Thyroid gland (tissue), 4 donors: ENCODE measurements at regions not wholly inside any gene's neighbourhood (a gene's known extent, or its start where the extent isn't known, plus 50 kb on each side); places are given as distances from the start of the nearest gene placed in this dataset.

ENCODE experiments used
- DNase-seq, 2 donors: peaks; one replicate each; pipeline ENCODE4 v3.0.0-alpha.2; 2019
- H3K27ac ChIP-seq, 3 donors: fragments of 200-600 bp; sonication (generic); 1 replicate in 2 of 3; 2 replicates in 1 of 3; pipeline ENCODE4 v1.5.1; 2016 to 2019; ENCODE audit warnings: mild to moderate bottlenecking in 1 of 3, moderate library complexity in 1 of 3
- H3K27me3 ChIP-seq: fragments of 200-600 bp; sonication (generic); one replicate; pipeline ENCODE4 v1.5.1; 2019
- H3K36me3 ChIP-seq, 2 donors: fragments of 200-600 bp; sonication (generic); one replicate each; pipeline ENCODE4 v1.5.1; 2016 to 2019
- H3K4me1 ChIP-seq, 2 donors: fragments of 200-600 bp; sonication (generic); one replicate each; pipeline ENCODE4 v1.5.1; 2017 to 2019
- H3K4me3 ChIP-seq, 3 donors: fragments of 200-600 bp; sonication (generic); replicated peaks in 1 of 3; 1 replicate in 2 of 3; 2 replicates in 1 of 3; pipeline ENCODE4 v1.5.1; 2016; ENCODE audit warnings: mild to moderate bottlenecking in 1 of 3
- H3K9me3 ChIP-seq: fragments of 200-600 bp; sonication (generic); one replicate; pipeline ENCODE4 v1.5.1; 2017
- CTCF ChIP-seq, 6 experiments: fragments of 200-600 bp in 3 of 6; fragments of 450-650 bp in 3 of 6; sonication (generic) in 3 of 6; IDR thresholded peaks; one replicate each; pipeline ENCODE4 v1.5.1; 2016 to 2019; ENCODE audit warnings: antibody characterized with exemption in 6 of 6, mild to moderate bottlenecking in 2 of 6, inconsistent platforms in 1 of 6, moderate library complexity in 1 of 6
- POLR2A ChIP-seq, 2 donors: fragments of 450-650 bp; IDR thresholded peaks; one replicate each; pipeline ENCODE4 v1.6.1; 2017; ENCODE audit warnings: antibody characterized with exemption in 2 of 2, mild to moderate bottlenecking in 2 of 2, moderate library complexity in 1 of 2
- WGBS, 2 donors: methylation state at CpG; one replicate each; pipeline ENCODE4 v1.1.5; 2017; 5-methylcytosine and 5-hydroxymethylcytosine counted together
- intact Hi-C: fragments of 100-400 bp; cut with DNase I; formaldehyde crosslinking; loops from one replicate; pipeline ENCODE4 v1.15.1; 2023

DNA sequence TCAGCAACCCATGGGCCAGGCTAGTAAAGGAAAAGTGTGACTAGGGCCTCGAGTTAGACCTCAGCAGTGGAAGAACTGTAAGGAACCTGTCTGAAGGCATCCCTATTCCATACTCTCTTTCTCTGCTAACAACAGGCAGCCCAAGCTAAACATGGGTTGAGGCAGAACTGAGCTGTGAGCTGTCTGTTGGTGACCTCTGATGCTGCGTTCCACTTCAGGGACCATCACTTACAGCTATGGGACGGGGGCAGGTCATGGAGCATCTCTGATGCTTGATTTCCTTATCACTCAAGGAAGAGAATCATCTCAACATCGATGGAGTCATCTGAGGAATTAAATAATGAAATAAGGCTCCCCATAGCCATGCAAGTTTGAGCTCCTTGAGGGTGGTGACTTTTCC lies 174.8 kb downstream of the ACTL7B start:
- Histone ChIP-seq H3K27me3 (no peaks in the 10 kb centered on the region), H3K4me1 (no peaks in the 10 kb centered on the region), H3K36me3 (no peaks in the 10 kb centered on the region), H3K27ac (no peak overlapping the region), H3K4me3 (no peak overlapping the region), H3K9me3 (no peaks in the 10 kb centered on the region)
- TF ChIP-seq CTCF (IDR thresholded peaks at IDR 0.05) (no peak), POLR2A (IDR thresholded peaks at IDR 0.05) (no peak)
- 87 to 89% methylated on average over 4 of the region's 4 CpGs for WGBS, 2 donors
- no peak for DNase-seq
- intact Hi-C loops = no loop called here

- no peak for DNase-seq
- H3K9me3 ChIP-seq = no peaks in the 10 kb centered on the region
- no peaks in the 10 kb centered on the region for H3K27me3 ChIP-seq
- H3K4me3 ChIP-seq = no peak overlapping the region
- WGBS, 2 donors = 97 to 98% methylated on average over 6 of the region's 6 CpGs
- peaks cover 0 to 9% of the 10 kb centered on the region in 2 donors for H3K4me1 ChIP-seq
- intact Hi-C loops = no loop called here
- no peaks in the 10 kb centered on the region for H3K36me3 ChIP-seq
- H3K27ac ChIP-seq = no peak overlapping the region
- TF ChIP-seq POLR2A (IDR thresholded peaks at IDR 0.05) (no peak), CTCF (IDR thresholded peaks at IDR 0.05) (no peak)
Measured at GRCh38 chr9:108677776-108678175, 178.0 kb downstream of the ACTL7B start.

GRCh38 chr9:108676355-108676754 lies 179.4 kb downstream of the ACTL7B start:
- H3K9me3 ChIP-seq = no peaks in the 10 kb centered on the region
- TF ChIP-seq POLR2A (IDR thresholded peaks at IDR 0.05) = no peak
- TF ChIP-seq CTCF (IDR thresholded peaks at IDR 0.05) = no peak
- H3K4me3 ChIP-seq = no peak overlapping the region
- 81 to 83% methylated on average over 4 of the region's 4 CpGs for WGBS, 2 donors
- DNase-seq = no peak
- intact Hi-C loops = no loop called here
- peaks cover 0 to 9% of the 10 kb centered on the region in 2 donors for H3K4me1 ChIP-seq
- no peaks in the 10 kb centered on the region for H3K36me3 ChIP-seq
- no peak overlapping the region for H3K27ac ChIP-seq
- H3K27me3 ChIP-seq = no peaks in the 10 kb centered on the region

- Histone ChIP-seq H3K27me3 (no peaks in the 10 kb centered on the region), H3K4me1 (peaks cover 0 to 9% of the 10 kb centered on the region in 2 donors), H3K27ac (no peak overlapping the region), H3K36me3 (no peaks in the 10 kb centered on the region), H3K9me3 (no peaks in the 10 kb centered on the region), H3K4me3 (no peak overlapping the region)
- no peak for DNase-seq
- 93 to 95% methylated on average over 2 of the region's 2 CpGs for WGBS, 2 donors
- TF ChIP-seq POLR2A (IDR thresholded peaks at IDR 0.05) (no peak), CTCF (IDR thresholded peaks at IDR 0.05) (no peak)
- intact Hi-C loops = no loop called here
Measured at GRCh38 chr9:108675708-108676107, 180.1 kb downstream of the ACTL7B start.

GRCh38 chr9:108674766-108675530 lies 180.8 kb downstream of the ACTL7B start:
- WGBS, 2 donors = 94% methylated on average over 6 of the region's 6 CpGs

More at GRCh38 chr9:108674766-108675530, 180.8 kb downstream of the ACTL7B start:
- Histone ChIP-seq H3K9me3 (no peaks in the 10 kb centered on the region), H3K4me1 (peaks cover 0 to 9% of the 10 kb centered on the region in 2 donors), H3K36me3 (no peaks in the 10 kb centered on the region), H3K4me3 (no peak overlapping the region), H3K27me3 (no peaks in the 10 kb centered on the region), H3K27ac (no peak overlapping the region)
- DNase-seq = no peak
- no peak for TF ChIP-seq CTCF (IDR thresholded peaks at IDR 0.05)
- no peak for TF ChIP-seq POLR2A (IDR thresholded peaks at IDR 0.05)
- intact Hi-C loops = no loop called here
